ENCODE measurements at regions not wholly inside any gene's neighbourhood (a gene's known extent, or its start where the extent isn't known, plus 50 kb on each side); places are given as distances from the start of the nearest gene placed in this dataset.
"Not testable (repeated sequence)": the region's sequence is repeated elsewhere in the genome, so short reads cannot be mapped to it uniquely, and the experiment has no call there.

GRCh38 chr12:19778797-19779196, 339.5 kb downstream of the AEBP2 start:
- DNase-seq = no peak

DNA sequence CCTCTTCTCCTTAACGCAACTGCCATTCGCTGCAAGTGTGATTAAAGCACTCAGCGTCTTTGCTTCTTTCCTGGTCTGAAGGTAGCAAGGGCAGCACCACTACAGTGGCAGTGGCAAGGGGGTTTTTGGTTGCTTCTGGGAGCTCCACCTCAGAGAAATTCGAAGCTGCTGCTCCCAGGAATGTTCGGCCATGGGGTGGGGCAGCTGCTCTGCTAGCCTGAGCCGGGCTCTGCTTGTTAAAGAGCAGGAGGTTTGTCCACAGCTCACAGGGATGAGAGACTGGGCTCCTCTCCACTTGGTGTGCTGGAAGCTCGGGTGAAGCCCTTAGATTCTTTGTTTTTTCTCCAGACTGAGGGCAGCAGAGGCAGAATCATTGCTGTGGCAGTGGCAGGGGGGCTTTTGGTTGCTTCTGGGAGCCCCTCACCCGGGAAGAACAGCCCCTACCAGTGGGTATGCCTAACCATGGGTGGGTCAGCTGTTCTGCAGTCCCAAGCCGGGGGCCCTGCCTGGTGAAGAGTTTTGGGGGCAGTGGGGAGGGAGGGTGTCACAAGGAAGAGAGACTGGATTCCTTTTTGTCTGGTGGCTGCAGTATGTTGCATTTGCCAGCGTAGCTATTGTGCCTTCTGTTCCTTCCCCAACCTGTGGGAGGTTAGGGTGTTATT, 340.2 kb downstream of the AEBP2 start:
- no peak for DNase-seq

GRCh38 chr12:19780460-19780859, 341.2 kb downstream of the AEBP2 start:
- DNase-seq = no peak

DNA sequence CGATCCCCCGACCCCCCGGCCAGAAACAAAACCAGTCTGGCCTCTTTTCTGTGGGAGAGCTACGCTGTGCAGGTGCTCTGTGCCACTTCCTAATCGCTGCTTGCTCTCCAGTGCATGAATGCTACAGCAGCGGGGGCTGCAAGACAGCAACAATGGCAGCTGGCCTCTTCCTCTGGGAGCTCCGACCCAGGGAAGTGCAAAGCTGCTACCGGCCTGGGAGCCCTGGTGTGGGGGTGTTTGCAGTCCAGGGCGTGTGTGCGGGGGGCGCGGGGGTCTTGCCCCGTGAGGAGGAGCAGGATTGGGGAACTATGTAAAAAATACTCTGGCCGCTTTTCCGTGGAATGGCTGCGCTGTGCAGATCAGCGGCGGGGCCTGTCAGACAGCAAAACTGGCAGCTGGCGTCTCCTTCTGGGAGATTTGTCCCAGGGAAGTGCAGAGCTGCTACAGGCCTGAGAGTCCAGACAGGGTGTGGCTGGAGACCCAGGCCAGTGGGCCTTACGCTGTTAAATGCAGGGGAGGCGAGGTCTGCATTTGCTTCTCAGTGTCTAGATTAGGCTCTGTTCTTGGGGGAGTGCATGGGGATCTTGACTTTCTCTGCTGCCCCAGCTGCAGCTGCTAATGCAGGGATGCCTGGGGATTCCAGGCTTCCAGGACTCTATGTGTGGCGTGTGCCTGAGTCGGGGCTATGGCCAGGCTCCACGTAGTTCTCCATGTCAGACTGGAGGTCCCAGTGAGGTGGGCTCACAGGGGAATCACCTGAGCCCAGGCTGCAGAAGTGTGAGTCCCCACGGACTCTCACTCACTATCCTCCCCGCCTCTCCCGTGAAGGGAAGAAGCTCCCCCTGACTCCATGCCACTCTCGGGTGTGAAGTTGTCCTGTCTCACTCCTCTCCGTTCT, 344.5 kb downstream of the AEBP2 start:
- DNase-seq = no peak

GRCh38 chr12:19792028-19792427, 352.7 kb downstream of the AEBP2 start:
- no peak for DNase-seq

DNA sequence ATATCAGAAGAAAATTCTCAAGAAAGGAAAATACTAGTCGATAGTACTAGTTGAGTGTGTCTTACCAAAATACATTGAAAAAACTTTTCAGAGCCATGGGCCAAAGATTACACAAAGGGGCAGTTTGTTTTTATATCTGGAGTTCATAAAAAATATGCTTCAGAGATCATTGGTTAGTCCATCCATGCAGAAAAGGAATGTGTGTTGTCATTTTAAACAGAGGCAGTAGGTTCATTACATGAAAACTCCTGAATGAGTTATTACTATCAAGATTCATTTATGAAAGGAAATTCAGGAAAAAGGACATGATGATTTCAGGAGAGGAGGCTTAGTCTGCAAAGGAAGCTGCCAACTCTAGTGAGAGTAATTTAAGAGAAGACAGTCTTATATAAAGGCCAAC, 354.8 kb downstream of the AEBP2 start:
- DNase-seq = no peak

DNA sequence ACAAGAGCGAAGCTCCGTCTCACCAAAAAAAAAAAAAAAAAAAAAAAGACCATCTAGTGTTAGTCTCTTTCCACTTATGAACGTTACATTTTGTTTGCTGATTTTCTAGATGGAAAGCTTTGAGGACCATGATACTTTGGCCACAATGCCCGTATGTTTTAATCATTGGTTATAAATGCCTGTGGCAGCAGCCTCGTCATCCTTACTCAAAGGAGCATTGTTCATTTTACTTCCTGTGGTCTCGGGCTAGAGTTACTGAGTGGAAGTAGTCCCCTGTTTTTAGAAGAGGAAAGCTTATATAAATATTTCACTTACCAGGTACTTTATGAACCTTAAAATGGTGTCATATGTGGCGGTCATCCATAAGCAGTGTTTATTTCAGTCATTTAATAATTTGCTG, 359.9 kb downstream of the AEBP2 start:
- no peak for DNase-seq

DNA sequence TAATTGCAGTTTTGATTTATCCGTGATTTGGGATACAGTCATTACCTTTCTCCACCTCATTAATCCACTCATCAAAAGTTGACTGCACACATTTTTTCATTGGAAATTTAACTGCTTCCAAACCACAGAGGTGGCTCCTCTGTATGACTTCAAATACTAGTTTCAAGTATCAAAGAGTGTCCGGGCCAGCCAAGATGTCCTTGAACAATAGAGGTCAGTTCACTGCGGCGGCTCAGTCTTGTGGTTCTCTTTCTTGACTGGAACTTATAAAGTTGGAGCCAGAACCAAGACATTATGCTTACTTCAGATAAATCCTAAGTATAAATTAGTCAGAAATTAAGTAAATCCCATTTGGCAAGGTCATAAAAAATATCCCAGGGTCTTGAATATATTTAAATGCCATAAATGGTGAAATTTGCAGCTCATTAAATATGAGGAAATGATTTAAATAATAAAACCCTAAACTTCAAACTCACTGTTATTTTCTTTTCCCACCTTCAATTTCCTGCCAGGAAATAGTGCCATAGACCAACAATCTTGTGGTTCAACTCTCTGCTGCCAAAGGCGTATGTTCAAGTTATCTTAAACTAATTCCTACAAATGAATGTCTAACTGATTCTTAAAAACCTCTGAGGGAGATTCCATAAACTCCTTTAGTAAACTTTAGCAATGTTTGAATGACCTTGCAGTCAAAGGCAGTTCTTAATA, 360.8 kb downstream of the AEBP2 start:
- DNase-seq = no peak

- no peak for DNase-seq
Observed at GRCh38 chr12:19800884-19801283, 361.6 kb downstream of the AEBP2 start.

- no peak for DNase-seq
Observed at GRCh38 chr12:19801941-19802340, 362.6 kb downstream of the AEBP2 start.

DNA sequence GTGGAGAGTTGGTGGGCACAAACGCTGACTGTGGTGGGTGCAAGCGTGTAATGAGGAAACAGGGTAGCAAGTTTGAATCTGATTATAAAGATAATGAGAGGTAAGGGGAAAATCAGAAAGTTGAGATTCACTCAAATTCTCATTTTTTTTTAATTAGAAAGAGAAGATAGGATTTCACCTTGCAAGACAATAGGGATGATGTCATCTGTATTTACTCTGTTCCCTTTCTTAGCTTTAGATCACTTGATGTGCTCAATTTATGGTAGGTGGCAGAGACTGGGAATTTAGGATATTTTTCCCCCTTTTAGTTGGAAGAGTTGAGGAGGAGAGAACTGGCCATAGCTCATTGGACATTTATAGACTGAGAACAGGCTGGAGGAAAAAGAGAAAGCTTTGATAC, 363.6 kb downstream of the AEBP2 start:
- no peak for DNase-seq

- no peak for DNase-seq
Observed at GRCh38 chr12:19804737-19805136, 365.4 kb downstream of the AEBP2 start.

GRCh38 chr12:19808371-19808770, 369.1 kb downstream of the AEBP2 start:
- DNase-seq = no peak

DNA sequence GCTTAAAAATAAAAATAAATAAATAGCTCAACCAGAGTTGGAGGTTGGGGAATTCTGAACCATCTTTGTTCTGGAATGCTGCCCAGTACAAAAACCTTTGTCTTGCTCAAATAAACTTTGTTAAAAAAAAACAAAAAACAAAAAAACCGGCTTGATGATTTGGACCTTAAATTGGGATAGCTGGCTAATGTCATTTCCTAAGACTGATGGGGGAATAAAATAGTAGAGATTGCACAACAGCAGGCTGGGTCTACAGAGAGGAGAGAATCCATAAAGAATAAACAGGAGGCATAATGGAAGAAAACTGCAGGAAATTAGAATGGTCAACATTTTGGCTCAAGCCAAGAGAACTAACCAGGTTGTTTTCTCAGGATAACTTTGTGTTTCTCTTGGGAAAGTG, 370.9 kb downstream of the AEBP2 start:
- no peak for DNase-seq

- no peak for DNase-seq
Observed at GRCh38 chr12:19811922-19812321, 372.6 kb downstream of the AEBP2 start.

DNA sequence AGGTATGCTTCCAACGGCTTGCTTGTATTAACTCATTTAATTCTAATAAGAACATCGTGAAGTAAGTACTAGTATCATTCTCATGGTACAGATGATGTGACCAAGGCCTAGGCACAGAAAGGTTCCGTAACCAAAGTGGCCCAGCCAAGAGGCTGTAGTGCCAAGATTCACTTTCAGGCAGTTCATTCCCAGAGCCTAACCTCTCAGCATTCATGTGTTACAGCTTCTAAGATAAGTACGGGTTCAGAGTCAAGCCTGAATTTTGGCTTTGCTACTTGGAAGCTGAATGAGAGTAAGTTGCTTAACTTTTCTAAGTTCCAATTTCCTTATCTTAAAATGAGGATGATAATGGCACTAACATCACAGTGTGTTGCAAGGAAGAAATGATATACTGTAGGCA, 379.9 kb downstream of the AEBP2 start:
- DNase-seq = no peak

- DNase-seq = no peak
Observed at GRCh38 chr12:19822476-19822875, 383.2 kb downstream of the AEBP2 start.

DNA sequence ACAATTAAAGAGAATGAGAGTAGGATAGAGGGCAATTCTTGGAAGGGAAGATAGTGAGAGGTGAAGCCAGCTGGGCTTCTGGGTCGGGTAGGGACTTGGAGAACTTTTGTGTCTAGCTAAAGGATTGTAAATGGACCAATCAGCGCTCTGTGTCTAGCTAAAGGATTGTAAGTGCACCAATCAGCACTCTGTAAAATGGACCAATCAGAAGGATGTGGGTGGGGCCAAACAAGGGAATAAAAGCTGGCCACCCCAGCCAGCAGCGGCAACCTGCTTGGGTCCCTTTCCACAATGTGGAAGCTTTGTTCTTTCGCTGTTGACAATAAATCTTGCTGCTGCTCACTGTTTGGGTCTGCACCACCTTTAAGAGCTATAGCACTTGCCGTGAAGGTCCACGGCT, 384.0 kb downstream of the AEBP2 start:
- DNase-seq = not testable (repeated sequence)

- no peak for DNase-seq
Observed at GRCh38 chr12:19826980-19827550, 387.8 kb downstream of the AEBP2 start.

DNA sequence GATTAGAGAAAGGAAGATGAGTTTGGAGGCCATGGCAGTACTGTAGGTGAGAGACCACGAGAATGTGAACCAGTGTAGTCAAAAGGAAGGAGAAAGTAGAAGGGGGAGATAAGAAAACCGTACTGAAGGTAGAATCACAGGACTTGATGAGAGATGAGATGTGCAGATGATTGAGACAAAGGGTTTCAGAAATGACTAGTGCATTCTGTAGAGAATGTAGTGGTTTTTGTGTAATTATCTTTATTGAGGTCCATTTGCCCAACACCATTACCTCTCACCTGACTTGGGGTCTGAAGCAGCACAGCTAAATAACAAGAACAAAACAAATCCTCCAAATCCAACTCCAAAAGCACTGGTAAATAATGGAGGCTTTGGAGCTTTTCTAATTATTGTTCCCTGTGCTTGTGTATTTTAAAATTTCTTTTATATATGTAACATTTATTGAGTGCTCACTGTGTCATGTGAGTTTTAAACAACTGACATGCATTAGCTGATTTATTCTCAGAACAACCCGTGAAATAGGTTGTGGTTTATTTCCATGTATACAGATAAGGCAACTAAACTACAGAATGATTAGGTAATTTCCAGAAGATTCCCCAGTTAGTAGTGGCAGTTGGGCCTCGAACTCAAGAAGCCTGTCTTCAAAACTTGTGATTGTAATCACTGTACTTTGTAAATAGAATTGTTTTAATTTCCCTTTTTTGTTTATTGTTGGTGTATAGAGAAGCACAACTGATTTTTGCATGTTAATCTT, 390.0 kb downstream of the AEBP2 start:
- DNase-seq = no peak

DNA sequence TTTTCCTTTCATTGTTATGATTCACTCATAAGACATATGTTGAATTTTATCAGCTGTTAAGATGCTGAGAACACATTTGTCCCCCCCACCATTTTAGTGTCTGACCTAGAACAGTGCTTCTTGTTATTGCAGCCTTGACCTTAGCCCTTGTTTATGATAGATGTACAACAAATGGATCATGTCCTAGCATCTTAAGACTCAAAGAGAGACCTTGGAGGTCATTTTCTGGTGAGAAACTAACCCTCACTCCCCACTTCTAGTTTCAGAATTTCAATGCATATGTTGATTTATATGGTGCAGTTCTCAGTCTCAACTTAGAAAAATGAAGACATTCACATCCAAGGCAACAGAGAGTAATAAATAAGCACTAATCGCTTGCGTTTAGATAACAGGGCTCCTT, 391.2 kb downstream of the AEBP2 start:
- DNase-seq = no peak

- no peak for DNase-seq
Observed at GRCh38 chr12:19833775-19834501, 394.6 kb downstream of the AEBP2 start.
